ENCODE measurements at regions not wholly inside any gene's neighbourhood (a gene's known extent, or its start where the extent isn't known, plus 50 kb on each side); places are given as distances from the start of the nearest gene placed in this dataset.

GRCh38 chr1:200245473-200245872, 164.4 kb downstream of the ZNF281 start:
- TF ChIP-seq CTCF (IDR thresholded peaks at IDR 0.05) (no peak), POLR2A (IDR thresholded peaks at IDR 0.05) (no peak)
- peak in 1 of 7 donors; percentile 15 for DNase-seq
- no peaks in the 10 kb centered on the region for H3K4me1 ChIP-seq (replicated peaks in 1 of 2)
- 60 to 72% (median 71%) methylated on average over 7 of the region's 7 CpGs for WGBS, 4 donors
- intact Hi-C loops (cut with DNase I) = no loop called here
- H3K36me3 ChIP-seq (replicated peaks in 1 of 2) = no peaks in the 10 kb centered on the region
- no peaks in the 10 kb centered on the region for H3K9me3 ChIP-seq (replicated peaks in 1 of 3)
- peaks cover 6% of the 10 kb centered on the region for H3K27me3 ChIP-seq
- H3K4me3 ChIP-seq = no peak overlapping the region
- H3K27ac ChIP-seq = no peak overlapping the region

- intact Hi-C loops (cut with DNase I) = no loop called here
- Histone ChIP-seq H3K4me1 (replicated peaks in 1 of 2) (no peaks in the 10 kb centered on the region), H3K27ac (no peak overlapping the region), H3K4me3 (no peak overlapping the region), H3K36me3 (replicated peaks in 1 of 2) (no peaks in the 10 kb centered on the region), H3K27me3 (peaks cover 3% of the 10 kb centered on the region), H3K9me3 (replicated peaks in 1 of 3) (no peaks in the 10 kb centered on the region)
- DNase-seq = no peak
- TF ChIP-seq CTCF (IDR thresholded peaks at IDR 0.05) (no peak), POLR2A (IDR thresholded peaks at IDR 0.05) (no peak)
- 57 to 67% (median 57%) methylated on average over 11 of the region's 11 CpGs for WGBS, 4 donors
Observed at GRCh38 chr1:200243042-200243437, 166.8 kb downstream of the ZNF281 start.

GRCh38 chr1:200242110-200243041, 167.5 kb downstream of the ZNF281 start:
- Histone ChIP-seq H3K27ac (peak overlapping the region in 1 of 5 donors; percentile 25), H3K36me3 (replicated peaks in 1 of 2) (no peaks in the 10 kb centered on the region), H3K27me3 (no peaks in the 10 kb centered on the region), H3K4me1 (replicated peaks in 1 of 2) (no peaks in the 10 kb centered on the region), H3K9me3 (replicated peaks in 1 of 3) (no peaks in the 10 kb centered on the region), H3K4me3 (no peak overlapping the region)
- TF ChIP-seq CTCF (IDR thresholded peaks at IDR 0.05) (no peak), POLR2A (IDR thresholded peaks at IDR 0.05) (no peak)
- intact Hi-C loops (cut with DNase I) = no loop called here
- peak in 5 of 7 donors; percentile 9 to 58 (median 25) for DNase-seq
- 29 to 34% (median 32%) methylated on average over 15 of the region's 15 CpGs for WGBS, 4 donors

GRCh38 chr1:200240656-200241055, 169.2 kb downstream of the ZNF281 start:
- intact Hi-C loops (cut with DNase I) = no loop called here
- TF ChIP-seq POLR2A (IDR thresholded peaks at IDR 0.05) = no peak
- no peak for TF ChIP-seq CTCF (IDR thresholded peaks at IDR 0.05)
- peak in 2 of 7 donors; percentile 5 to 34 for DNase-seq
- WGBS, 4 donors = 45 to 58% (median 49%) methylated on average over 9 of the region's 9 CpGs
- Histone ChIP-seq H3K36me3 (replicated peaks in 1 of 2) (no peaks in the 10 kb centered on the region), H3K27ac (no peak overlapping the region), H3K9me3 (replicated peaks in 1 of 3) (no peaks in the 10 kb centered on the region), H3K4me3 (no peak overlapping the region), H3K27me3 (no peaks in the 10 kb centered on the region), H3K4me1 (replicated peaks in 1 of 2) (no peaks in the 10 kb centered on the region)
